Lower leg skin (tissue), 3 donors: ENCODE measurements at regions not wholly inside any gene's neighbourhood (a gene's known extent, or its start where the extent isn't known, plus 50 kb on each side); places are given as distances from the start of the nearest gene placed in this dataset.

Source experiments
- POLR2A ChIP-seq, 2 donors: fragments of 450-650 bp; IDR thresholded peaks; one replicate each; pipeline ENCODE4 v1.6.1; 2016 to 2017; ENCODE audit warnings: antibody characterized with exemption in 2 of 2, mild to moderate bottlenecking in 1 of 2, moderate library complexity in 1 of 2
- TF ChIP-seq, protein P1 (sequence below), 3 donors: fragments of 450-650 bp; IDR thresholded peaks; one replicate each; pipeline ENCODE4 v1.5.1; 2016; ENCODE audit warnings: antibody characterized with exemption in 3 of 3, mild to moderate bottlenecking in 3 of 3, moderate library complexity in 2 of 3

DNA sequence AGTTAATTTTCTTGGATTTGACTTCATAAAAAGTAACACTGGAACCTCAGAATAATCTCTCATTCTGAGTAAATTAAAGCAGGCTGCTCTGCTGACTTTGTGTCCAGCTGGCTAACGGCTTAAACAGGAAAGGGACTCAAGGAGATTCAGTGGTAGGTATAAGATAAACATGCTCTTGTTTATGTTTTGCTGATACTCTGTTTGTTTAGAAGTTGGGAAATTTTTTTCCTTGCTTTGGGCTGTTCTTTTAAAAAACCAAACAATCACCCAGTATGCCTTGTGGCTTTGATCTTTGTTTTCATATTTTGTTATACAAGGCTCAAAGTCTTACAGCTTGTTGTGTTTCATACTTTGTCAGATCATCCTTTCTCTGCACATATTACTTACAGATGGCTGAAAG lies 237.6 kb upstream of the RIOK2 start:
- TF ChIP-seq POLR2A (IDR thresholded peaks at IDR 0.05), result no peak
- TF ChIP-seq, protein P1, sequence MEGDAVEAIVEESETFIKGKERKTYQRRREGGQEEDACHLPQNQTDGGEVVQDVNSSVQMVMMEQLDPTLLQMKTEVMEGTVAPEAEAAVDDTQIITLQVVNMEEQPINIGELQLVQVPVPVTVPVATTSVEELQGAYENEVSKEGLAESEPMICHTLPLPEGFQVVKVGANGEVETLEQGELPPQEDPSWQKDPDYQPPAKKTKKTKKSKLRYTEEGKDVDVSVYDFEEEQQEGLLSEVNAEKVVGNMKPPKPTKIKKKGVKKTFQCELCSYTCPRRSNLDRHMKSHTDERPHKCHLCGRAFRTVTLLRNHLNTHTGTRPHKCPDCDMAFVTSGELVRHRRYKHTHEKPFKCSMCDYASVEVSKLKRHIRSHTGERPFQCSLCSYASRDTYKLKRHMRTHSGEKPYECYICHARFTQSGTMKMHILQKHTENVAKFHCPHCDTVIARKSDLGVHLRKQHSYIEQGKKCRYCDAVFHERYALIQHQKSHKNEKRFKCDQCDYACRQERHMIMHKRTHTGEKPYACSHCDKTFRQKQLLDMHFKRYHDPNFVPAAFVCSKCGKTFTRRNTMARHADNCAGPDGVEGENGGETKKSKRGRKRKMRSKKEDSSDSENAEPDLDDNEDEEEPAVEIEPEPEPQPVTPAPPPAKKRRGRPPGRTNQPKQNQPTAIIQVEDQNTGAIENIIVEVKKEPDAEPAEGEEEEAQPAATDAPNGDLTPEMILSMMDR (IDR thresholded peaks at IDR 0.05), result no peak
